NCI-H1417 treated with DMSO at 0.1 percent for 48 hours (cell line): ENCODE measurements at regions not wholly inside any gene's neighbourhood (a gene's known extent, or its start where the extent isn't known, plus 50 kb on each side); places are given as distances from the start of the nearest gene placed in this dataset.

Experiments used
- DNase-seq: peaks from one replicate; lab custom pipeline; 2025; lab: John Stamatoyannopoulos, UW

GRCh38 chr15:70185251-70185711 lies 87.6 kb upstream of the TLE3 start:
- DNase-seq = no peak

GRCh38 chr15:70182858-70183695 lies 85.4 kb upstream of the TLE3 start:
- DNase-seq = no peak

GRCh38 chr15:70181626-70182255 lies 84.0 kb upstream of the TLE3 start:
- no peak for DNase-seq

- DNase-seq = no peak
Measured at GRCh38 chr15:70180186-70180875, 82.6 kb upstream of the TLE3 start.

GRCh38 chr15:70179309-70179892 lies 81.7 kb upstream of the TLE3 start:
- no peak for DNase-seq

GRCh38 chr15:70178335-70179084 lies 80.8 kb upstream of the TLE3 start:
- DNase-seq = no peak

GRCh38 chr15:70172566-70173225 lies 75.0 kb upstream of the TLE3 start:
- no peak for DNase-seq

- no peak for DNase-seq
Measured at GRCh38 chr15:70172124-70172523, 74.4 kb upstream of the TLE3 start.

- DNase-seq = no peak
Measured at GRCh38 chr15:70171256-70171886, 73.7 kb upstream of the TLE3 start.

- no peak for DNase-seq
Measured at GRCh38 chr15:70170096-70170699, 72.5 kb upstream of the TLE3 start.

- no peak for DNase-seq
Measured at GRCh38 chr15:70169147-70169546, 71.4 kb upstream of the TLE3 start.

- no peak for DNase-seq
Measured at GRCh38 chr15:70167155-70167554, 69.4 kb upstream of the TLE3 start.

GRCh38 chr15:70166506-70167087 lies 68.9 kb upstream of the TLE3 start:
- DNase-seq = no peak

GRCh38 chr15:70165716-70166284 lies 68.1 kb upstream of the TLE3 start:
- no peak for DNase-seq

GRCh38 chr15:70164910-70165715 lies 67.4 kb upstream of the TLE3 start:
- no peak for DNase-seq

GRCh38 chr15:70164156-70164900 lies 66.6 kb upstream of the TLE3 start:
- no peak for DNase-seq

- DNase-seq = no peak
Measured at GRCh38 chr15:70160803-70161565, 63.3 kb upstream of the TLE3 start.
